ENCODE measurements at regions not wholly inside any gene's neighbourhood (a gene's known extent, or its start where the extent isn't known, plus 50 kb on each side); places are given as distances from the start of the nearest gene placed in this dataset.
A peak's percentile ranks its signal among the peaks of the same experiment; 100 is the strongest.

DNA sequence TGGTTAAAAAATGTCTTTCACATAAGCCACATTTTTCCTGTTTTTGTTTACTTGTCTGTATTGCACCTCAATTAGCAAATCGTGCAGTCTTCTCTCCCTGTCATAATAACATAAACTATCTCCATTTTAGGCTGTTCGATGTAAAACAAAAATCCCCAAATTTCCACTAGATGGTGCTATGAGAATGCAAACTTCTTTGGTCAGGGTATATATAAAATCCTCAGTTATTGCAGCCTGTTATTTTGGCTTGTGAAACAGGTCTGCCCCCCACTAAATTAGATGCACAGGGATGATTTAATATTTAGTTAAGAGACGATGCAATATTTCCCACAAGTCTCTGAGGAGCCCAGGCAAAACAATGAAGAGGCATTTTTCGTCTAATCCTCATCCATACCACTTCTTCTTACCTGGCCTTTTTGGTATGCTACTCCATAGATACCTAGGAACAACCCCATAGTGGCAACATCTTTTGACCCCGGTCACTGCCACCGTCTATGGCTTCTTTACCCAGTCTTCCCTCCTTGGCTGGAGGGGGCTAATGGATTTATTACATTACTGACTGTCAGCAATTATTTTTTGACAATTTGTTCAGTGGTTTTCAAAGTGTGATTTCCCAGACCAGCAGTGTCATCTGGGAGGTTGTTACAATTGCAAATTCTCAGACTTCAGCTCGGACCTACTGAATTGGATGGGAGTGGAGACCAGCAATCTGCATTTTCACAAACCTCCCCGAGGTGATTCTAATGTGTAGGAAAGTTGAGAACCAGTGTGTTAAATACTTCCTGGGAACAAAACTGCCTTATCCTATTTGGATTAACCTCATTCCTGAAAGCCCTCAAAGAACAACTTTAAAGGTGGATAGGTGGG, 117.4 kb upstream of the CWC22 start:
- Histone ChIP-seq H3K27me3 (replicated peaks in 1 of 7) (peaks cover 0 to 7% (median 0%) of the 10 kb centered on the region in 7 donors), H3K4me1 (peaks cover 0 to 3% (median 0%) of the 10 kb centered on the region in 6 donors), H3K36me3 (no peaks in the 10 kb centered on the region), H3K4me3 (no peak overlapping the region), H3K27ac (no peak overlapping the region), H3K9me3 (no peaks in the 10 kb centered on the region)
- no peak for DNase-seq
- intact Hi-C loops (cut with DNase I; ENCODE audit: low total_unique reads): loop anchor here (5.0 to 10.0 kb wide), 2 partner anchors 938 to 1590 kb away; no protein-coding TSS in a partner anchor
- 28 to 41% (median 30%) methylated on average over 8 of the region's 8 CpGs for WGBS, 5 donors
- TF ChIP-seq POLR2A (IDR thresholded peaks at IDR 0.05) (no peak), POLR2AphosphoS5 (IDR thresholded peaks at IDR 0.05) (no peak)
- TF ChIP-seq, protein P1, sequence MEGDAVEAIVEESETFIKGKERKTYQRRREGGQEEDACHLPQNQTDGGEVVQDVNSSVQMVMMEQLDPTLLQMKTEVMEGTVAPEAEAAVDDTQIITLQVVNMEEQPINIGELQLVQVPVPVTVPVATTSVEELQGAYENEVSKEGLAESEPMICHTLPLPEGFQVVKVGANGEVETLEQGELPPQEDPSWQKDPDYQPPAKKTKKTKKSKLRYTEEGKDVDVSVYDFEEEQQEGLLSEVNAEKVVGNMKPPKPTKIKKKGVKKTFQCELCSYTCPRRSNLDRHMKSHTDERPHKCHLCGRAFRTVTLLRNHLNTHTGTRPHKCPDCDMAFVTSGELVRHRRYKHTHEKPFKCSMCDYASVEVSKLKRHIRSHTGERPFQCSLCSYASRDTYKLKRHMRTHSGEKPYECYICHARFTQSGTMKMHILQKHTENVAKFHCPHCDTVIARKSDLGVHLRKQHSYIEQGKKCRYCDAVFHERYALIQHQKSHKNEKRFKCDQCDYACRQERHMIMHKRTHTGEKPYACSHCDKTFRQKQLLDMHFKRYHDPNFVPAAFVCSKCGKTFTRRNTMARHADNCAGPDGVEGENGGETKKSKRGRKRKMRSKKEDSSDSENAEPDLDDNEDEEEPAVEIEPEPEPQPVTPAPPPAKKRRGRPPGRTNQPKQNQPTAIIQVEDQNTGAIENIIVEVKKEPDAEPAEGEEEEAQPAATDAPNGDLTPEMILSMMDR (IDR thresholded peaks at IDR 0.05 in 8 of 11, conservative IDR thresholded peaks at IDR 0.05 in 3 of 11): peak in 9 of 11 experiments; percentile 12 to 69 (median 52)

DNA sequence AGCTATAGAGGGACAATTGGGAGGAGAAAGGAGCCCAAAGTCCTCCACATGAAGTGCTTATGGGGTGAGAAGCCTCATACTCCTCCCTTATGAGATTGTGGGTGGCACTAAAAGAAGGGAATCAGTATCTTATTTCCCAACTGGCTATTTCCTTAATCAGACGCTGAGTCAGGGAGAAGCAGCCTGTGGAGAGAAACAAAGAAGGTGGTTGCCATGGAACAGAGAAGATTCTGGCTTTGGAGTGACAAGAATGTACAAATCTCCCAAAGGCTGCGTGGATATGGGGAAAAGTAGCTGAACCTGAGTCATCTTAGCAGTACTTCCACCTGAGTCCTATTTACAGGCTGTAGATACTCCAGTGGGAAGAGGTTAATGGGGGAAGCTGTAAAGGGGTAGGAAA, 115.8 kb upstream of the CWC22 start:
- intact Hi-C loops (cut with DNase I; ENCODE audit: low total_unique reads): loop anchor here (10.0 kb wide), 1 partner anchor 1592 kb away; no protein-coding TSS in a partner anchor
- WGBS, 5 donors: 53 to 91% (median 69%) methylated on average over 2 of the region's 2 CpGs
- DNase-seq: no peak
- no peaks in the 10 kb centered on the region for H3K36me3 ChIP-seq
- no peak overlapping the region for H3K27ac ChIP-seq
- H3K4me3 ChIP-seq: no peak overlapping the region
- peaks cover 0 to 7% (median 0%) of the 10 kb centered on the region in 7 donors for H3K27me3 ChIP-seq (replicated peaks in 1 of 7)
- peaks cover 0 to 3% (median 0%) of the 10 kb centered on the region in 6 donors for H3K4me1 ChIP-seq
- no peaks in the 10 kb centered on the region for H3K9me3 ChIP-seq
- TF ChIP-seq POLR2A (IDR thresholded peaks at IDR 0.05) (no peak), POLR2AphosphoS5 (IDR thresholded peaks at IDR 0.05) (no peak)
- TF ChIP-seq, protein P1 (IDR thresholded peaks at IDR 0.05 in 8 of 11, conservative IDR thresholded peaks at IDR 0.05 in 3 of 11): no peak

DNA sequence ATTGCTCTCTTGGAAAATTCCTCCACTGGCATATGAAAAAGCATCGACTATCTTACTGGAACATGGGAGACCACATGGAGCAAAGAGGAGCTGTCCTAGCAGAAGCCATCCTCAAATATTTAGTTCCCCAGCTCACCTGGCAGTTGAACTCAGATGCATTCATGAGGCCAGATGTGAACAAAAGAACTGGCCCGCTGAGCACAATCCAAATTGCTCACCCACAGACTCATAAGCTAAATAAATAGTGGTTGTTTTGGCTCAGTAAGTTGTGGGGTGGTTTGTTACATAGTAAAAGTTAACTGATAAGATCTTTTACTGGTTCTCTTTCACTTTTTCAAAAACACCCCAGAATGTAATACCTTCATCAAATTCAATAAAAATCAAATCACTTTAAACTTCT, 108.6 kb upstream of the CWC22 start:
- DNase-seq: no peak
- no peaks in the 10 kb centered on the region for H3K27me3 ChIP-seq (replicated peaks in 1 of 7)
- no peak overlapping the region for H3K4me3 ChIP-seq
- TF ChIP-seq, protein P1 (IDR thresholded peaks at IDR 0.05 in 8 of 11, conservative IDR thresholded peaks at IDR 0.05 in 3 of 11): no peak
- TF ChIP-seq POLR2A (IDR thresholded peaks at IDR 0.05) (no peak), POLR2AphosphoS5 (IDR thresholded peaks at IDR 0.05) (no peak)
- no peaks in the 10 kb centered on the region for H3K36me3 ChIP-seq
- 79 to 90% (median 82%) methylated on average over 2 of the region's 2 CpGs for WGBS, 5 donors
- H3K27ac ChIP-seq: no peak overlapping the region
- intact Hi-C loops (cut with DNase I; ENCODE audit: low total_unique reads): no loop called here
- no peaks in the 10 kb centered on the region for H3K4me1 ChIP-seq
- H3K9me3 ChIP-seq: no peaks in the 10 kb centered on the region

DNA sequence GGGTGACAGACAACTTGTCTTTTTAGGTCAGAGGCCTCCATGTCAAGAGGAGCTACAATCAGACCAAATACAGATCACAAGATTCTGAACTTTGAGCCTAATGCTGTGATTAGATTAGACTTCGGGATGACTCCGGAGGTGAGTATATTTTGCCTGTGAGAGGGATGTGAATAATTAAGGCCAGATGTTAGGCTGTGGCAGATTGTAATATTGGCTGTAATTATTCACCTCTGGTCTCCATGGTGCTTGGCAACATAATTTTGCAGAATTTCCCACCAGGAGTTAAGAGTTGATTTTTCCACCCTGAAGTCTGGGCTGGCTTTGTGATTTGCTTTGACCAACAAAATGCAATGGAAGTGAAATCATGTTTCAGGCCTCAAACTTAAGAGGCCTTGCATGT, 108.2 kb upstream of the CWC22 start:
- WGBS, 5 donors: 92 to 98% (median 94%) methylated on average over 2 of the region's 2 CpGs
- TF ChIP-seq, protein P1 (IDR thresholded peaks at IDR 0.05 in 8 of 11, conservative IDR thresholded peaks at IDR 0.05 in 3 of 11): no peak
- no peaks in the 10 kb centered on the region for H3K36me3 ChIP-seq
- no peaks in the 10 kb centered on the region for H3K27me3 ChIP-seq (replicated peaks in 1 of 7)
- no peak for DNase-seq
- no peak overlapping the region for H3K27ac ChIP-seq
- intact Hi-C loops (cut with DNase I; ENCODE audit: low total_unique reads): no loop called here
- no peak overlapping the region for H3K4me3 ChIP-seq
- no peaks in the 10 kb centered on the region for H3K4me1 ChIP-seq
- H3K9me3 ChIP-seq: no peaks in the 10 kb centered on the region

All from spleen (tissue), 11 donors.